ENCODE measurements at regions not wholly inside any gene's neighbourhood (a gene's known extent, or its start where the extent isn't known, plus 50 kb on each side); places are given as distances from the start of the nearest gene placed in this dataset.

- POLR2A ChIA-PET: no interaction called here
- H3K4me3 ChIP-seq (ENCODE audit: low read depth, low read length): no peak overlapping the region
- no peak for DNase-seq (ENCODE audit: low read depth, low spot score)
- CTCF ChIA-PET: no interaction called here
- TF ChIP-seq, protein P1, sequence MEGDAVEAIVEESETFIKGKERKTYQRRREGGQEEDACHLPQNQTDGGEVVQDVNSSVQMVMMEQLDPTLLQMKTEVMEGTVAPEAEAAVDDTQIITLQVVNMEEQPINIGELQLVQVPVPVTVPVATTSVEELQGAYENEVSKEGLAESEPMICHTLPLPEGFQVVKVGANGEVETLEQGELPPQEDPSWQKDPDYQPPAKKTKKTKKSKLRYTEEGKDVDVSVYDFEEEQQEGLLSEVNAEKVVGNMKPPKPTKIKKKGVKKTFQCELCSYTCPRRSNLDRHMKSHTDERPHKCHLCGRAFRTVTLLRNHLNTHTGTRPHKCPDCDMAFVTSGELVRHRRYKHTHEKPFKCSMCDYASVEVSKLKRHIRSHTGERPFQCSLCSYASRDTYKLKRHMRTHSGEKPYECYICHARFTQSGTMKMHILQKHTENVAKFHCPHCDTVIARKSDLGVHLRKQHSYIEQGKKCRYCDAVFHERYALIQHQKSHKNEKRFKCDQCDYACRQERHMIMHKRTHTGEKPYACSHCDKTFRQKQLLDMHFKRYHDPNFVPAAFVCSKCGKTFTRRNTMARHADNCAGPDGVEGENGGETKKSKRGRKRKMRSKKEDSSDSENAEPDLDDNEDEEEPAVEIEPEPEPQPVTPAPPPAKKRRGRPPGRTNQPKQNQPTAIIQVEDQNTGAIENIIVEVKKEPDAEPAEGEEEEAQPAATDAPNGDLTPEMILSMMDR (IDR thresholded peaks at IDR 0.05; ENCODE audit: insufficient read depth, low read length, missing control alignments): no peak
Observed at GRCh38 chr4:18572481-18572880, 550.9 kb upstream of the LCORL start.

DNA sequence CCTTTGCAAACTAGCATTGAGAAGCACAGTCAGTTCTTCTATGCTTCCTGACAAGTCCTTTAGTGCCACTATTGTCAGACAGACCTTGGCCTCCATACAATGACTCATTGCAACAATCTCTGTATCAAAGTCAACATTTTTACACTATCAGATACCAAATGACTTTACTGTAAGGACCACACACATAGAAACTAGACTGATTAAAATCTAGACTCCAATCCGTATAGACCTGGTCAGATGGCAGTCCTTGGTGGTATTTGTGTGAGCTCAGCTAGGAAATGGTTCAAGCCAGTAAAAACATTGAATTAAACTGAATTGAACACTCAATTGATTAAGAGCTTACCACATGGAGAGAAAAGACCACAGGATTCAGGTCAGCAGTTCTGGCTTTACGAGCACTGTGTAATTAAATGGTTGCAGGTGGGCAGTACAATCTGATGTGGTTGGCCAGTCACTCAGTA, 549.8 kb upstream of the LCORL start:
- ChIA-PET POLR2A (no interaction called here), CTCF (no interaction called here)
- TF ChIP-seq, protein P1 (IDR thresholded peaks at IDR 0.05; ENCODE audit: insufficient read depth, low read length, missing control alignments): no peak
- no peak for DNase-seq (ENCODE audit: low read depth, low spot score)
- no peak overlapping the region for H3K4me3 ChIP-seq (ENCODE audit: low read depth, low read length)

- no peak overlapping the region for H3K4me3 ChIP-seq (ENCODE audit: low read depth, low read length)
- DNase-seq (ENCODE audit: low read depth, low spot score): no peak
- ChIA-PET CTCF (no interaction called here), POLR2A (no interaction called here)
- TF ChIP-seq, protein P1 (IDR thresholded peaks at IDR 0.05; ENCODE audit: insufficient read depth, low read length, missing control alignments): no peak
Observed at GRCh38 chr4:18570370-18570769, 548.8 kb upstream of the LCORL start.

DNA sequence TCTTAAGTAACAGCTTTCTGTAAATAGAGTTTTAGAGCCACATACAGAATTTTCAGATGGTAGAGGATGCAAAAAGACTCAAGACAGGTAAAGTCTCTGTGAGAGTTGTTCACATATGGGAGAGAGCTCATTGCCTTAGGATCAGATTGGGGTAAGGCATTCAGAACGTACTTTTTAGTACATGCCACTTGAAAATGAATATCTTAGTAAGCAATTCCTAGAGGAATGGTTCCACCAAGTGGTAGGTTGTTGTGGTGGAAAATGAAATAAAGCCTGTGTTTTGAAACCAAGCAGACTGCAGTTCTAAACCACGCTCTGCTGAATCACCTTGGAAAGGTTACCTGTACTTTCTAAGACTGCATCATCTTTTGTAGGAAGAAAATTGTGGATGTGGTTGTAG, 547.0 kb upstream of the LCORL start:
- DNase-seq (ENCODE audit: low read depth, low spot score): no peak
- POLR2A ChIA-PET: no interaction called here
- no peak overlapping the region for H3K4me3 ChIP-seq (ENCODE audit: low read depth, low read length)
- TF ChIP-seq, protein P1 (IDR thresholded peaks at IDR 0.05; ENCODE audit: insufficient read depth, low read length, missing control alignments): no peak
- CTCF ChIA-PET: interaction anchor here (0.7 kb wide), 1 partner anchor 1212 kb away, joined by 3 read pairs; no protein-coding TSS in a partner anchor

DNA sequence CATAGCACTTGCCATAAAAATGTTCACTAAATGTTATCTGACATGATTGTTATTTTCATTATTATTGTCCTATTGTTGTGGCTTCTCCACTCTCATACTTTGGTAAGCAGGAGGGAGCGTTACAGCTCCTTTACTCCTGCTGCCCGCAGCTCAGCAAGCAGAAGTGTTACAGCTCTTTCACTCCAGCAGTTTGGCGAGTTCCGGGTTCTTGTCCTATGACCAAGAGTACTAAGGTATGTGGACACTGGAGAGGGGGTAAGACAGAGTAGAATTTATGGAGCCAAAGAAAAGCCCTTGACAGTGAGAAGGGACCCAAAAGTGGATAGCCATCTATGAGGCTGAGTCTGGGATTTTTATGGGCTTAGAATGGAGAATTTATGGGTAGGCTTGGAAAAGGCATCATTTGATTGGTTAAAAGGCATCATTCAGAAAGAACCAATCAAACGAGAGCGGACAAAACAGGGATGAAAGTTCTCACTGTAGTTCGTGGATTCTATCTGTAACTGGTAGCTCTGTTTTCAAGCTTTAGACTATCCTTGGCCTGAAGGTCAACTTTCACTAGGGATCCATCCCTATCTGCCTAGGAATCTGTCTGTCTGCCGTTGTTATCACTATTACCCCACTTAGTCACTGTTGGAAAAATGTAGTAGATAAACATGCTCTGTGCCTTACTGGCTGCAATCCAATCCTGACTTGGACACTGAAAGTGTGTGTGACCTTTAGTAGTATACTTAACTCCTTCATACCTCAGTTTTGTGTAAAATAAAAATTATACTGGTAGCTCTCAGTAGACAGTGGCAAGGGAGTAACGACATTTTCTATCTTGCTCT, 545.6 kb upstream of the LCORL start:
- no peak overlapping the region for H3K4me3 ChIP-seq (ENCODE audit: low read depth, low read length)
- TF ChIP-seq, protein P1 (IDR thresholded peaks at IDR 0.05; ENCODE audit: insufficient read depth, low read length, missing control alignments): no peak
- DNase-seq (ENCODE audit: low read depth, low spot score): no peak
- POLR2A ChIA-PET: no interaction called here
- CTCF ChIA-PET: no interaction called here

DNA sequence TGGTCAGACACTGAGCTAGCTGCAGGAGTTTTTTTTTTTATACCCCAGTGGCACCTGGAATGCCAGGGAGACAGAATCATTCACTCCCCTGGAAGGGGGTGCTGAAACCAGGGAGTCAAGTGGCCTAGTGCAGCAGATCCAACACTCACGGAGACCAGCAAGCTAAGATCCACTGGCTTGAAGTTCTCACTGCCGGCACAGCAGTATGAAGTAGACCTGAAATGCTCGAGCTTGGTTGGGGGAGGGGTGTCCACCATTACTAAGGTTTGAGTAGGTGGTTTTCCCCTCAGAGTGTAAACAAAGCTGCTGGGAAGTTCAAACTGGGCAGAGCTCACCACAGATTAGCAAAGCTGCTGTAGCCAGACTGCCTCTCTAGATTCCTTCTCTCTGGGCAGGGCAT, 537.9 kb upstream of the LCORL start:
- CTCF ChIA-PET: no interaction called here
- no peak for DNase-seq (ENCODE audit: low read depth, low spot score)
- TF ChIP-seq, protein P1 (IDR thresholded peaks at IDR 0.05; ENCODE audit: insufficient read depth, low read length, missing control alignments): no peak
- H3K4me3 ChIP-seq (ENCODE audit: low read depth, low read length): no peak overlapping the region
- POLR2A ChIA-PET: no interaction called here

Measured in AG04449 (cell line).